Astrocyte of the cerebellum (primary cell): ENCODE measurements at regions not wholly inside any gene's neighbourhood (a gene's known extent, or its start where the extent isn't known, plus 50 kb on each side); places are given as distances from the start of the nearest gene placed in this dataset.

Experiments
- DNase-seq: peaks from one replicate; pipeline ENCODE4 v3.0.0-alpha.2; 2011; ENCODE audit warnings: low read depth
- H3K4me3 ChIP-seq: 2 replicates; pipeline ENCODE4 v1.5.1; 2011; ENCODE audit warnings: mild to moderate bottlenecking, low read depth, low read length, moderate library complexity
- in situ Hi-C: cut with HindIII; loops from 2 replicates; pipeline ENCODE4 v1.10.0; 2017; ENCODE audit warnings: low sequenced_read_pairs
- TF ChIP-seq, protein P1 (sequence below): IDR thresholded peaks from 2 replicates; pipeline ENCODE4 v1.5.1; 2012; ENCODE audit warnings: low read length, low read depth, moderate library complexity, mild to moderate bottlenecking; ENCODE audit errors: missing control alignments

DNA sequence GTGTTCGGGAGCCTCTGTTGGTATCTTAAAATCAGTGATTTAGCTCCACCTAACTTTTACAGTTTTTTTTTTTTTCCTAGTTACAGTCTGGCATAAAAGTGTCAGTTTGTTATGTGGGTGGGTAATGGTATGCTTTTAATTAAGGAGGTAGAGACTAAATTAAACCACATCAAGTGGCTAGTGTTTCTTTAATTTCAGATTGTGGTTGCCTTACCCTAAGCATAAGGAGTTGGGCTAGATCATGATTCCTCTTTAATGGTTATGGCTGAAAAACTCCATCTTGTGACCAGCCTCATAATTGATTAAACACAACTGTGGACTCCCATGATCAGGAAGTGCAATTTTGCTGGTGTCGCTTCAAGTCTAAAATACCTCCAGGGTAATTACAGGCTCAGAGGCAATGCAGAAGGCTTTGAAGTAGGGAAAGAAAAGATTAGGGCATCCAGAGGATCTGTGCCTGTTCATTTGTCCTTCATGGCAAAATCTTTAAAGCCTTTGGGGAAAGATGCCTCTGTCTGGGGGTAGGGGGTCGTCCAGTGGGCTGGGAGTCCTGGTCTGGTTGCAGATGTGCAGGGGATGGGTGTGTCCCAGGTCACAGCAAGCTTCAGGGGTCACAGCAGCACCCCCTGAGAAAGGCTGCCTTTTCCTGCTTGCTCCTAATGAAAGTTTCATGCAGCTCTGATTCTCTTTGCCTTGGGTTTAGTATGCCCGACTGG lies 579.2 kb downstream of the BCL11A start:
- in situ Hi-C loops, result no loop called here
- H3K4me3 ChIP-seq, result no peak overlapping the region
- TF ChIP-seq, protein P1, sequence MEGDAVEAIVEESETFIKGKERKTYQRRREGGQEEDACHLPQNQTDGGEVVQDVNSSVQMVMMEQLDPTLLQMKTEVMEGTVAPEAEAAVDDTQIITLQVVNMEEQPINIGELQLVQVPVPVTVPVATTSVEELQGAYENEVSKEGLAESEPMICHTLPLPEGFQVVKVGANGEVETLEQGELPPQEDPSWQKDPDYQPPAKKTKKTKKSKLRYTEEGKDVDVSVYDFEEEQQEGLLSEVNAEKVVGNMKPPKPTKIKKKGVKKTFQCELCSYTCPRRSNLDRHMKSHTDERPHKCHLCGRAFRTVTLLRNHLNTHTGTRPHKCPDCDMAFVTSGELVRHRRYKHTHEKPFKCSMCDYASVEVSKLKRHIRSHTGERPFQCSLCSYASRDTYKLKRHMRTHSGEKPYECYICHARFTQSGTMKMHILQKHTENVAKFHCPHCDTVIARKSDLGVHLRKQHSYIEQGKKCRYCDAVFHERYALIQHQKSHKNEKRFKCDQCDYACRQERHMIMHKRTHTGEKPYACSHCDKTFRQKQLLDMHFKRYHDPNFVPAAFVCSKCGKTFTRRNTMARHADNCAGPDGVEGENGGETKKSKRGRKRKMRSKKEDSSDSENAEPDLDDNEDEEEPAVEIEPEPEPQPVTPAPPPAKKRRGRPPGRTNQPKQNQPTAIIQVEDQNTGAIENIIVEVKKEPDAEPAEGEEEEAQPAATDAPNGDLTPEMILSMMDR, result no peak
- no peak for DNase-seq

DNA sequence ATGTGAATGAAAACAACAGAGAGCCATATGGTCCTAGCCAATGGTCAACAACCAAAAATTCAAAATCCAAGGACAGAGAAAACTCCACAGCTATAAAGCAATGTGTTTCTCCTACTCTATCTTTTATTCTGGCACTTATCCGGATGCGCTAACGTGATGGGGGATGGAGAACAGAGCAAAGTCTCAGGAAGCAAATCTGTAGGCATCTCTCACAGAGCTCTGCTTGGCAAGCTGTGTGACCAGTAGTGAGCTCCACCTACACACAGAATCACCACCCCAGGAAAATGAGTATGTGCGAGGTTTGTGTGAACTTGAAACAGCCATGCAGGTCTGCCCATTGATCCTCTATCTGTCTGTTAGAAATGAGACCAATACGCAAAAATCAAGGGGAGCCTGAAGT lies 584.3 kb downstream of the BCL11A start:
- in situ Hi-C loops, result no loop called here
- DNase-seq, result no peak
- H3K4me3 ChIP-seq, result no peak overlapping the region
- TF ChIP-seq, protein P1, result no peak

DNA sequence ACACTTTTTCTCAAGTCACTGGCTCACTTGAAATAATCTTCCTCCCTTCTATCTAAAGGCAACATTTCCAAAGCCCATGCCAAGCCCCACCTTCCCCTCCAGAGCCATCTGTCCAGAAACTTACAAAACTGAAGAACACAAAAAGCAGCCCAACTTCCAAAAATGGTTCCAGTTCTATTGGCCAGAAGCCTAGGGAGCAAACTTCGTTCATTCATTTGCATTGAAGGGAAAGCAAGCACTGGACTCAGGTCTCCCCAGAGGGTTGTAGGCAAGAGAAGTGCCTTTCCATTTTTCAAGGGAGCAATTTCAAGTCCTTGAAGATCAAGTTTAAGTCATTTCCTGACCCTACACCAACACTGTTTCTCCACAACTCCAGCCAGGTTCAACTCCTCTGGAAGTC lies 585.0 kb downstream of the BCL11A start:
- H3K4me3 ChIP-seq, result no peak overlapping the region
- in situ Hi-C loops, result no loop called here
- DNase-seq, result no peak
- TF ChIP-seq, protein P1, result no peak

- in situ Hi-C loops, result no loop called here
- DNase-seq, result no peak
- no peak overlapping the region for H3K4me3 ChIP-seq
- TF ChIP-seq, protein P1, result no peak
These were observed 585.8 kb downstream of the BCL11A start for GRCh38 chr2:59967691-59968090.

- TF ChIP-seq, protein P1, result no peak
- no peak overlapping the region for H3K4me3 ChIP-seq
- DNase-seq, result no peak
- in situ Hi-C loops, result no loop called here
These were observed 590.3 kb downstream of the BCL11A start for GRCh38 chr2:59963157-59963556.

- in situ Hi-C loops, result no loop called here
- no peak overlapping the region for H3K4me3 ChIP-seq
- TF ChIP-seq, protein P1, result no peak
These were observed 591.7 kb downstream of the BCL11A start for GRCh38 chr2:59961746-59962145.

More at GRCh38 chr2:59961746-59962145, 591.7 kb downstream of the BCL11A start:
- no peak for DNase-seq
